GM13976 (cell line): ENCODE measurements at regions not wholly inside any gene's neighbourhood (a gene's known extent, or its start where the extent isn't known, plus 50 kb on each side); places are given as distances from the start of the nearest gene placed in this dataset.

Source experiments
- DNase-seq: peaks from one replicate; pipeline ENCODE4 v3.0.0; 2012; ENCODE audit warnings: low spot score
- CTCF ChIP-seq: IDR thresholded peaks from 2 replicates; pipeline ENCODE4 v1.5.1; 2012; ENCODE audit warnings: borderline replicate concordance, mild to moderate bottlenecking; ENCODE audit not compliant: insufficient read depth; ENCODE audit errors: extremely low read depth, missing control alignments, control extremely low read depth
- in situ Hi-C: fragments of 300-500 bp; cut with MboI; formaldehyde crosslinking; loops from one replicate; pipeline ENCODE4 v1.12.0; 2022; ENCODE audit warnings: low sequenced_read_pairs, mixed read lengths, inconsistent platforms; ENCODE audit not compliant: unreplicated experiment

GRCh38 chr4:30952526-30953219 lies 232.5 kb downstream of the PCDH7 start:
- in situ Hi-C loops: no loop called here
- DNase-seq: no peak
- TF ChIP-seq CTCF: no peak

- no peak for DNase-seq
- TF ChIP-seq CTCF: no peak
- in situ Hi-C loops: no loop called here
These were observed 233.6 kb downstream of the PCDH7 start for GRCh38 chr4:30953799-30954198.

- DNase-seq: no peak
- no peak for TF ChIP-seq CTCF
- in situ Hi-C loops: no loop called here
These were observed 236.7 kb downstream of the PCDH7 start for GRCh38 chr4:30956916-30957315.

- no peak for TF ChIP-seq CTCF
- in situ Hi-C loops: no loop called here
- DNase-seq: no peak
These were observed 237.5 kb downstream of the PCDH7 start for GRCh38 chr4:30957706-30958105.

GRCh38 chr4:30959781-30960485 lies 239.8 kb downstream of the PCDH7 start:
- TF ChIP-seq CTCF: no peak
- no peak for DNase-seq
- in situ Hi-C loops: no loop called here

- DNase-seq: no peak
- in situ Hi-C loops: no loop called here
- TF ChIP-seq CTCF: no peak
These were observed 242.8 kb downstream of the PCDH7 start for GRCh38 chr4:30962939-30963338.
